GM12878 (cell line): ENCODE measurements at regions not wholly inside any gene's neighbourhood (a gene's known extent, or its start where the extent isn't known, plus 50 kb on each side); places are given as distances from the start of the nearest gene placed in this dataset.

Experiments used
- ATF3 ChIP-seq: IDR thresholded peaks from 2 replicates; pipeline ENCODE4 v1.6.1; 2011; ENCODE audit warnings: low read depth, mild to moderate bottlenecking, low read length, moderate library complexity, borderline replicate concordance; ENCODE audit errors: extremely low read depth
- BMI1 ChIP-seq: fragments of 450-650 bp; IDR thresholded peaks from 2 replicates; pipeline ENCODE4 v1.6.1; 2016; ENCODE audit warnings: mild to moderate bottlenecking, moderate library complexity, borderline replicate concordance
- CTCF ChIP-seq, 3 experiments: IDR thresholded peaks in 2 of 3; conservative IDR thresholded peaks in 1 of 3; 2 replicates each; pipeline ENCODE4 v1.5.1; 2011; ENCODE audit warnings: low read depth in 3 of 3, low read length in 3 of 3, mild to moderate bottlenecking in 3 of 3, control low read depth in 2 of 3, moderate library complexity in 2 of 3, inconsistent platforms in 1 of 3, mixed read lengths in 1 of 3; ENCODE audit not compliant: control insufficient read depth in 2 of 3, insufficient read depth in 1 of 3; ENCODE audit errors: extremely low read depth in 1 of 3
- DPF2 ChIP-seq: fragments of 450-650 bp; IDR thresholded peaks from 2 replicates; pipeline ENCODE4 v1.6.1; 2017; ENCODE audit warnings: mild to moderate bottlenecking
- ETV6 ChIP-seq, 2 experiments: fragments of 450-650 bp in 1 of 2; IDR thresholded peaks in 1 of 2; conservative IDR thresholded peaks in 1 of 2; 2 replicates each; pipeline ENCODE4 v1.6.1; 2014; ENCODE audit warnings: antibody characterized with exemption in 1 of 2, borderline replicate concordance in 1 of 2, low read depth in 1 of 2, mild to moderate bottlenecking in 1 of 2, moderate library complexity in 1 of 2
- EZH2 ChIP-seq: IDR thresholded peaks from 2 replicates; pipeline ENCODE4 v1.6.1; 2012; ENCODE audit warnings: low read depth, mild to moderate bottlenecking, control low read depth, inconsistent platforms, low read length, borderline replicate concordance; ENCODE audit not compliant: control insufficient read depth
- FOXK2 ChIP-seq: fragments of 450-650 bp; IDR thresholded peaks from 2 replicates; pipeline ENCODE4 v1.6.1; 2017; ENCODE audit warnings: mild to moderate bottlenecking, moderate library complexity
- KDM1A ChIP-seq: fragments of 200-600 bp; sonication (generic); IDR thresholded peaks from 2 replicates; pipeline ENCODE4 v1.6.1; 2016; ENCODE audit warnings: borderline replicate concordance
- MAX ChIP-seq: IDR thresholded peaks from 2 replicates; pipeline ENCODE4 v1.6.1; 2012; ENCODE audit warnings: low read depth, low read length, improper control_type of control experiment
- NFXL1 ChIP-seq: fragments of 450-650 bp; IDR thresholded peaks from 2 replicates; pipeline ENCODE4 v1.6.1; 2017; ENCODE audit warnings: antibody characterized with exemption, mild to moderate bottlenecking, borderline replicate concordance
- POLR2A ChIP-seq: IDR thresholded peaks from 2 replicates; pipeline ENCODE4 v1.6.1; 2011; ENCODE audit warnings: low read depth, mild to moderate bottlenecking, low read length
- RFX5 ChIP-seq: IDR thresholded peaks from 2 replicates; pipeline ENCODE4 v1.6.1; 2011; ENCODE audit warnings: low read depth, low read length, improper control_type of control experiment
- TBL1XR1 ChIP-seq: IDR thresholded peaks from 2 replicates; pipeline ENCODE4 v1.6.1; 2012; ENCODE audit warnings: low read depth, low read length, improper control_type of control experiment
- ZBED1 ChIP-seq: IDR thresholded peaks from 2 replicates; pipeline ENCODE4 v1.6.1; 2016; ENCODE audit warnings: borderline replicate concordance

GRCh38 chr5:120808606-120809005 lies 344.5 kb downstream of the PRR16 start:
- TF ChIP-seq BMI1: no peak
- no peak for TF ChIP-seq KDM1A
- no peak for TF ChIP-seq RFX5
- no peak for TF ChIP-seq ZBED1
- TF ChIP-seq DPF2: no peak
- TF ChIP-seq CTCF (IDR thresholded peaks at IDR 0.05 in 2 of 3, conservative IDR thresholded peaks at IDR 0.05 in 1 of 3; ENCODE audit: control insufficient read depth in 2 of 3, extremely low read depth in 1 of 3, insufficient read depth in 1 of 3, low read depth in 3 of 3, low read length in 3 of 3): no peak
- TF ChIP-seq FOXK2: no peak
- no peak for TF ChIP-seq TBL1XR1
- TF ChIP-seq ETV6 (conservative IDR thresholded peaks at IDR 0.05 in 1 of 2, IDR thresholded peaks at IDR 0.05 in 1 of 2; ENCODE audit: borderline replicate concordance in 1 of 2, low read depth in 1 of 2): no peak
- TF ChIP-seq ATF3: no peak
- no peak for TF ChIP-seq MAX
- TF ChIP-seq EZH2: no peak
- no peak for TF ChIP-seq POLR2A
- no peak for TF ChIP-seq NFXL1
